Renal cortical epithelial cell (primary cell): ENCODE measurements at regions not wholly inside any gene's neighbourhood (a gene's known extent, or its start where the extent isn't known, plus 50 kb on each side); places are given as distances from the start of the nearest gene placed in this dataset.
"Not testable (repeated sequence)": the region's sequence is repeated elsewhere in the genome, so short reads cannot be mapped to it uniquely, and the experiment has no call there.

ENCODE experiments used
- DNase-seq: peaks from one replicate; pipeline ENCODE4 v3.0.0-alpha.2; 2011; ENCODE audit warnings: low read depth

- peak; percentile 17 for DNase-seq
Observed at GRCh38 chr14:39582028-39582654, 149.9 kb upstream of the FBXO33 start.

- peak; percentile 14 for DNase-seq
Observed at GRCh38 chr14:39581474-39581873, 149.2 kb upstream of the FBXO33 start.

- no peak for DNase-seq
Observed at GRCh38 chr14:39580696-39581095, 148.5 kb upstream of the FBXO33 start.

- peak; percentile 6 for DNase-seq
Observed at GRCh38 chr14:39576736-39577135, 144.5 kb upstream of the FBXO33 start.

GRCh38 chr14:39576258-39576657 is 144.0 kb upstream of the FBXO33 start:
- no peak for DNase-seq

GRCh38 chr14:39568809-39569538 is 136.7 kb upstream of the FBXO33 start:
- no peak for DNase-seq

GRCh38 chr14:39566795-39567194 is 134.6 kb upstream of the FBXO33 start:
- DNase-seq = no peak

- DNase-seq = peak; percentile 18
Observed at GRCh38 chr14:39563361-39563760, 131.1 kb upstream of the FBXO33 start.

- no peak for DNase-seq
Observed at GRCh38 chr14:39562175-39562574, 129.9 kb upstream of the FBXO33 start.

- DNase-seq = no peak
Observed at GRCh38 chr14:39558525-39558924, 126.3 kb upstream of the FBXO33 start.

- DNase-seq = no peak
Observed at GRCh38 chr14:39555749-39556148, 123.5 kb upstream of the FBXO33 start.

- no peak for DNase-seq
Observed at GRCh38 chr14:39554576-39554975, 122.3 kb upstream of the FBXO33 start.

GRCh38 chr14:39548358-39548757 is 116.1 kb upstream of the FBXO33 start:
- DNase-seq = no peak

- no peak for DNase-seq
Observed at GRCh38 chr14:39547845-39548244, 115.6 kb upstream of the FBXO33 start.

- DNase-seq = no peak
Observed at GRCh38 chr14:39505812-39506211, 73.6 kb upstream of the FBXO33 start.

GRCh38 chr14:39500253-39500652 is 68.0 kb upstream of the FBXO33 start:
- DNase-seq = no peak

- DNase-seq = no peak
Observed at GRCh38 chr14:39499514-39499913, 67.3 kb upstream of the FBXO33 start.

- DNase-seq = not testable (repeated sequence)
Observed at GRCh38 chr14:39497677-39498076, 65.4 kb upstream of the FBXO33 start.

GRCh38 chr14:39492267-39492666 is 60.0 kb upstream of the FBXO33 start:
- DNase-seq = peak; percentile 86

- DNase-seq = peak; percentile 42
Observed at GRCh38 chr14:39491134-39491571, 58.9 kb upstream of the FBXO33 start.

- DNase-seq = peak; percentile 14
Observed at GRCh38 chr14:39488600-39488999, 56.4 kb upstream of the FBXO33 start.

- DNase-seq = no peak
Observed at GRCh38 chr14:39483682-39484081, 51.4 kb upstream of the FBXO33 start.
